NOMO-1 treated with DMSO at 0.1 percent for 48 hours (cell line): ENCODE measurements at regions not wholly inside any gene's neighbourhood (a gene's known extent, or its start where the extent isn't known, plus 50 kb on each side); places are given as distances from the start of the nearest gene placed in this dataset.

Source experiments
- DNase-seq: peaks from one replicate; lab custom pipeline; 2025; ENCODE audit not compliant: unreplicated experiment; lab: John Stamatoyannopoulos, UW

DNA sequence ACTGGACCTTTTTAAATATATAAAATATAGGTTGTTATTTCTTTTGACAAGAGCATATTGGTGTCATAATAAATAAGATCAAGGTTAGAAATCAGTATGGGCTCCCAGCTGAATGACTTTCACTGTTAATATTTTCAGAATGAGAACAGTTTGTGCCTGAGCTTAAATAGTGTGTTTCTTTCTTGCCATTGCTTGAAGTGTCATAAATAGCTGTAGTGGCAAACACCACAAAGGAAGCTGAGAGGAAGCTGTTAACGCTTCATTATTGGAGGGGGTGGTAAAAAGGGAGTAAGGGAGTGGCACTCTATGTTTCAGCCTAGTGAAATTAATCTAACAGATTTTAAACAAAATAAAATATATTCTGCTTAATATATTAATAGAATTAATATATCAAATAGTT is 1089.8 kb upstream of the NCAM2 start:
- no peak for DNase-seq

DNA sequence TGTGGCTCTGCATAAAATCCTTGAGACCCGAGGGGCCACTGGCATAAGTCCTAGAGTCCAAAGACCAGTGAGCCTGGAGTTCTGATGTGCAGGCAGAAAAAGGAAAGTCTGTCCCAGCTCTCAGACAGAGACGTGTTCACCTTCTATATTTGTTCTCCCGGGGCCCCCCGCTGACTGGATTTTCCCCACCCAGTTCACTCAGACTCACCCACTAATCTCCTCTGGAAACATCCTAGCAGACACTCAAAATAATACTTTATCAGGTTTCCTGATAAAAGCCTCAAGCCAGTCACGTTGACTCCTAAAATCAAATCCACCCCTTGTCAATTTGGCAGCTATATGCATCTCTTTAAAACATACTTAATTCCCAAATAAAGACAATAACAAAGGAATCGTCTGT is 1084.2 kb upstream of the NCAM2 start:
- DNase-seq: no peak

DNA sequence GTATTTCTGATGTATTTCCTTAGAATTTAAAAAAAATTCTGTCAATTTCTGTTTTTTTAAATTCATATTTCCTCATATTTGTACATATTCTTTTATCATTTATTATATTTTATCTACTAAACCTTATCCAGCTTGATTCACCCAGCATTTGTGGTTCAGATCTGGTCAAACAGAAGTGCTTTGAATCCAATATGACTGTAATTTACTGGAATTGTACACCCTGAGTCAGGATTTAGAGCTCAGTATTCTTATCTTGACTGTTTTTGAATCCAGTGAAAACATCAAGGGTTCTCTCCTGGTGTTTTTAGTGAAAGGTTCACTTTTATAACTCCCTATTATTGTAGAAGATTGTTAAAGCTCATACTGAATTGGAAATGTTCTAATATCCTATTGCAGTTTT is 1077.0 kb upstream of the NCAM2 start:
- no peak for DNase-seq

DNA sequence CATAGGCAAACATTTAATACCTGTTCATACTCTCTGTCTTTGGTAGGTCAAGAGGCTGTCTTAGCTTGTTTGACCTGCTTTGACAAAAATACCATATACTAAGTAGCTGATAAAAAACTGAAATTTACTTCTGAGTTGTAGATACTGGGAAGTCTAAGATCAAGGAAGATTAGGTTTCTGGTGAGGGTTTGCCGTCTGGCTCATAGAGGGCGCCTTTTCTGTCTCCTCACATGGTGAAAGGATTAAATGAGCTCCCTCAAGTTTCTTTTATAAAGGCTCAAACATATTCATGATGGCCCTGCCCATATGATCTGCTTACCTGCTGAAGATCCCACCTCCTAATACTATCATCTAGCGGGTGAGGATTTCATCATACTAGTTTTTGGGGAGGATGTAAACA is 1076.1 kb upstream of the NCAM2 start:
- DNase-seq: no peak

DNA sequence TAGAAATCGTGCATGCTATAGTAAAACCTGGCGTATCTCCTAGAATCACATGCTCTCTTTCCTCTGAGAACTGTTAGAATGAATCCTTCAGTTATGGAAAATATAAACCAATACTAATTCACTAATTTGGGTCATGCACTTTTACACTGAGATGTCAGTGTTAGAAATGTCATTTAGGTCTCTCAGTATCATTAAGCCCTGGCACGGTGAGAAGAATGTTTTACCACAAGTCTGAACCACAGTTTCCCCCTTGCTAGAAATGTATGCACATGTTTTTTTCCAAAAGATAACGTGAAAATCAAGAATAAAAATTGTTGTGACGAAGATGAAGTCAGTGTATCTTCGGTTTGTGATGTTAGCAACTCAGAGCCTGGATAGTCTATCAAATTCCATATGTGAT is 1062.7 kb upstream of the NCAM2 start:
- DNase-seq: no peak

DNA sequence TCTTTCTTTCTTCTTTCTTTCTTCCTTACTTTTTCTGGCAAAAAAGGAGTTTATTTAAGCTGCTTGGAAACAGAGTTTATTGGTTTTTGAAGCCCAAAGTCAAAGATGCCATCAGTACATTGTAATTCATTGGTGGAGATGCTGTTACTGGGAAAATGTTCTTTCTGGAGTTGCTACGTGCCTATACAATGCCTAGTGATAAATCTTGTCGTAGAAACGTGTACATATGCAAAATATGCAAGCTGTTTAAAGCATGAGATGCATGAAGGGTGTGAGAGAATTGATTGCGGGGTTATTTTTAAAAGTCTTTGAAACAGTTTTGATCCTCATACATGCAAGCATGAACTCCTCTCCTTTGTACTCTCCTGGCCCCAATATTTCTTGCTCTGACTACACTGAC is 1060.6 kb upstream of the NCAM2 start:
- DNase-seq: no peak

DNA sequence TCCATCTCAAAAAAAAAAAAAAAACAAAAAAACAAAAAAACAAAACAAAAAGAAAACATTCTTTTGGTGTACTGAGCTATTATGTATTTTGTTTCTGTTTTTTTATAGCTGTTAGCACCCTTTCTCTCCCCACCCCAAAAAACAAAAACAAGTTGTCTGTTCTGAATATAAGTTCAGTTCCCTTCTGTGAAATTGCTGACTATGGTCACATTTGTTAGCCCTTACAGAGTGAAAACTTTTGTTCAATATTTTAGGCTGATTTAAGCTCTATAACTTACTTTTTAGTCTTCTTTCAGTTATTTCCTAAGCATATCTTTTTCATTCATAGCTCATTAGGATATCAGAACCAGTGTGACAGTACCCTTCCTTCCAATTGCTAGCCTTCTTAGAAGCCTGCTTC is 1056.6 kb upstream of the NCAM2 start:
- DNase-seq: no peak

DNA sequence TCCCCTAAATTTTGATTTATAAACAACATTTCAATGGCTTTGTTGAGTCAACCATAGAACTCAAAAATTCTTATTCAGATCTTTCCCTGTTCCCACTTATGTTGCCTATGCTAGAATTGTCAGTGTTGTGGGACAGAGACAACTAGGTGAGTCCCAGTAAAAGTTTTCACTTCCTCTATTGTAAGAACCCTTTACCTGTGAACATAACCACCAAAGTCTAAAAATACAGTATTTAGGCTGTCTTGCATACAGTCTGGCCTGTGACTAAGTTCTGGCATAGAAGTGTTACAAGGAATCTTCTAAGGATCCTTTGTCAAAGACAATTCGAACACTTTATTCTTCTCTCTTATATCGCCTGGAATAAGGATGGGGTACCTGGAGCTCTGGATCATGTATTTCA is 1047.9 kb upstream of the NCAM2 start:
- no peak for DNase-seq

DNA sequence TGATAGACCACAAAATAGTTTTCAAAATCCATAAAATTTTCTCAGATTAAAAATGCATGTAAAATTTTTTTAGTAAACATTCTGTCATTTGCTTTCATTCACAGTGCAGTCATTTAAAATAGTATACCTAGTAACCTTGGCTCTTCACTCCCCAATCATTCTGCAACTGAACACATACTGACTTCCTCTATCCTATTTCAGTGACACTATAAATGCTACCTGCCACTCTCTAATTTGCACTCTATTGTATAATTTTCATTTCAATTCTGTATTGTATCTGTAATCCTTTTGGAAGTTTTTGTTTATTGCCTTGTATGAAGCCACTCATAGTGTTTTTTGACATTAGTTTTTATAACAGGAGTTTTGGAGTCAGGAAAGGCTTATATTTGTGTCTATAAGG is 1029.1 kb upstream of the NCAM2 start:
- DNase-seq: no peak

DNA sequence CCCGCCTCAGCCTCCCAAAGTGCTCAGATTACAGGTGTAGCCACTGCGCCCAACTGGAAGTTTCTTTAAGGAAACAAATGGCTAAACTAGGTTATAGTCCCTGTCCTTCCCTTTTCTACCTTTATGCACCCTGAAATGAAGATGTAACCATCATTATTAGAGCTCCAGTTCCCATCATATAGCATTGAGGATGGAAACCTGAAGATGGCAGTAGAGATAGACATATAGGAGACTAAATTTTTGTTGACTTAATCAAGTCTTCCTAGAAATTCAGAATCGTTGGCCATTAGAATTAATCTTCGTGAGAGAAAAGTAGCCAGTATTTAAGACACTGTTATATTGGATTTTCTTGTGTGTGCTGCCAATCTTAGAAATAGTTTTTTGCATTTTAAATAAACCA is 1016.3 kb upstream of the NCAM2 start:
- no peak for DNase-seq

DNA sequence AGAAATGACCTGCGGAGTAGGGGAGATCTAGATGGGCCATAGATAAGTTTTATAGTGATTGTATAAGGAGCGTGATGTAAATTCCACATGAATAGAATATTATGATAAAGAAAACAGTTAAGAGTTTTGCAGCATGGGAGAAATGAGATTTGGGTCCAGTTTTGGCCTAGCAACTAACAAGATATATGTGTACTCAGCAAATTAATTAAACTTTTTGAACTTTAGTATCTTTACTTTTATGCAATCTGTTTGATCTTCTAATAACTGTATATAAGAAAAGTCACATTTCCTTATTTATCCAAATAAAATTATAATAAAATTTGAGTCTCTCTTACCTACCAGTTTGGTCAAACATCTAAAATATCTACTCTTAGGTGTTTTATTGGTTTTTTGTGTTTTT is 1011.8 kb upstream of the NCAM2 start:
- DNase-seq: no peak

DNA sequence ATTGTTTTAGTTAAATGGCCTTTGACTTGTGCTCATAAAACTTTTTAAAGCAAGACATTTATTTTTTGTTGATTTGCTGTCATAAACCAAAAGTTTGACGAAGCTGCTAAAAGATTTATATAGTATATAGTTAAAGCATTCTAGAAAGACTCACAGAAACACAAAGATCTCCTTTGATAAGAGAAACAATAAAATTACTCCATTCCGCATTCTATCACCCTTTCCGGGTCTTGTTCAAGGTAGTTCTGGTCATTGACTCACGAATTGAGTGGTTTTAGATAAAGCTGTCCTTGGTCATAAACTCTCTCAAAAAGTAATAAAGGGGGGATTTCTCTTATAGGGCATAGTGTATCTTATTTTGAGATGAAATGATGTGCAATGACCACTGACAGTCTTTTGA is 1010.5 kb upstream of the NCAM2 start:
- DNase-seq: no peak

DNA sequence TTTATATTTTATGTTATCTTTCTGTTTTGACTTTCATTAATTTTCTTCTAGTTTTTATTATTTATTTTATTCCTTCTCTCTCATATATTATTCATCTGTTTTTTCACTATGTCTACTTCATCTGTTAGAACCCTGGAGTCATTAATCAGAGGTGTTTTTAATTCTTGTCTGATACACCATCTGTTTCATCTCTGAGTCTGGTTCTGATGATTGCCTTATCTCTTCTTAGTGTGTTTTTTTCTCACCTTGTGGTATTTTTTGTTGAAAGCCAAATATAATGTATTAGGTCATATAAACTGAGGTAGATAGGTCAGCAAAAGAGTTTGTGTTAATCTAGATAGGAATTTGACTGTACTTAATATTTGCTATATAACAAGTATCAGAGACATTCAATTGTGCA is 1005.7 kb upstream of the NCAM2 start:
- no peak for DNase-seq

DNA sequence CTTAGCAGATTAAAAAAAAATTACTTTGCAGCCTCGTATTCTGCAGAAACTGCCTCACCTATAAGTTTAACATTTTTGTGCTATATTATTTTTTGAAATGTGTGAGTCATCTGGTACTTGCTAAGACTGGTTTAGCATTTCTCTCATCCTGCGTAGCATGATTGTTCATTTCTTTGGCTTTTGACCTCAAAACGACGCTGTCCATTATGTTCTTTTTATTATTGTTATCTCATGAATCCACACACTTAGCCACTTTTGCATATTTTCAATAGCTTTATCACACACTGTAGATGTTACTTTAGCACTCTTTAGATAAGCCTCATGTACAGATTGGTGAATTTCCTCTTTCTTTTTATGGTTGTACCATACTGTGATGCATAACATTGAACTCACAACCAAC is 1004.9 kb upstream of the NCAM2 start:
- DNase-seq: no peak

DNA sequence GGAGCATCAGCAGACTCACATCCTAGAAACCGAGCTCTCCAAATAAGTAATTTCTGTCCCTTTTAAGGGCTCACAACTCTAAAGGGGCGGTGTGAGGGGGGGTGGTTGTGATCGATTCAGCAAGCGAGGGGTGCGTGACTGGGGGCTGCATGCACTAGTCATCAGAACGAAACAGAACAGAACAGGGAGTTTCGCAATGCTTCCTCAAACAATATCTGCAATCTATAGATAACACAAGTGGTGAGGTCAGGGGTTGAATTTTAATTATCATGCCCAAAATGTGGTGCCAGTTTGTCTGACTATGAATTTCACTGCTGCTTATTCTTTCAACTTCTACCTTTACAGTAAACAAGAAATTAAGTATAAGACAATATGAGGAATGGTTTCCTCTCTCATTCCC is 1003.0 kb upstream of the NCAM2 start:
- DNase-seq: no peak

DNA sequence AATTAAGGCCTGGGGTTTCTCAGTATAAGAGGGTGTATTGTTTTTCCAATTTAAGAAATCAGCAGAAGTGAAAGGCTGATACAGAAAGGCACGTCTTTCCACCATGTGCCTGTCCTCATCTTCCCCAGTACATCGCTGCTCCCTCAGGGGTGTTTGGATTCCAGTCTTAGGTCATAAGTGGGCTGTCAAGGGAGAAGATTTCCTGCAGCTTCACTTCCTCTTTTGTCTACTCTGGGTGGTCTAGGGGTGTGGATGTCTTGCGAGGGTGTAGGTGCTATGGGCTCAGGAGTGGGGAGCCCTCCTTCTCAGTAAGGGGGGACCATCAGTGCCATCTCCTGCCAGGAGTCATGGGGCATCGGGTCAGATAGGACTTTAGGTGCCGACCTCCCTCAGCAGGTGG is 999.8 kb upstream of the NCAM2 start:
- DNase-seq: no peak

DNA sequence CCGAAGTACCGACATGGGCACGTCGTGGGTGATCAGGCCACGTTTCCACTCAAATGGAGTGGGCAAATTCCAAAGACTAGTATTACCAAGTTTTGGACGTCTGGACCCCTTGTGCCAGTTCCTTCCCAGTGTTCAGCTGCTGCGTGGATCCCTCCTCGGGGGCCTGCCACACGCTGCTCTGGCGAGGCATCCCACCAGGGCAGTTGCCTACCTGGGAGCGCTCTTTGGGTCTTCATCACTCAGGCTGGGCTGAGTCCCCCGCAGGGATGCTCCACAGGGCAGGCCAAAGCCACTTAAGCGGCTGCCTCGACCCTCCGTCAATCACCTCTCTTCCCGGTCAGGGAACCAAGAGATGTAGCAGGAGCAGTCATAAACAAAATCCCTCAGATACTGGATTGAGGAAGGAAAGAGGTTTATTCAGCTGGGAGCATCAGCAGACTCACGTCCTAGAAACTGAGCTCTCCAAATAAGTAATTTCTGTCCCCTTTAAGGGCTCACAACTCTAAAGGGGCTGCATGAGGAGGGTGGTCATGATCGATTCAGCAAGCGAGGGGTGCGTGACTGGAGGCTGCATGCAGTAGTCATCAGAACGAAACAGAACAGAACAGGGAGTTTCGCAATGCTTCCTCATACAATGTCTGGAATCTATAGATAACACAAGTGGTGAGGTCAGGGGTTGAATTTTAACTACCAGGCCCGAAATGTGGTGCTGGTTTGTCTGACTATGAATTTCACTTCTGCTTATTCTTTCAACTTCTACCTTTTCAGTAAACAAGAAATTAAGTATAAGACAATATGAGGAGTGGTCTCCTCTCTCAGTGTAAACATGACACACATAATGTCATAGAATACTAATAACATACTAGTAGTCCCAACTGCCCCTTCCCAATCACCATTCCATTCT is 998.6 kb upstream of the NCAM2 start:
- DNase-seq: peak; percentile 89

DNA sequence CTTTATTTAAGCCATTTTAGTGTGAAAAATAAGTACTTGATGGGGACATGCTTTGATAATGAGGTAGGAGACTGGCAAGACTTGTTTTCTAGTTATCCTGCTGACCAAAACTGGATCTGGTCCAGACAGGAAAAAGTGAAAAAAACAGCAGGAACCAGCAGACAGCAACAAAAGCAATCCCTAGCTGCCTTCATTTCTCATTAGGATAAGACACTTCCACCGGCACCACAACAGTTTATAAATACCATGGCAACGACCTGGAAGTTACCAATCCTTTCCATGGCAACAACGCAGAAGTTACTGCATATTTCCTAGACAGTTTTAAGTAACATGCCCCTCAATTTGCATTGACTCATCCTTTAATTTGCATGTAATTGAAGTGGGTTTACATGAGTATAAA is 993.8 kb upstream of the NCAM2 start:
- DNase-seq: no peak

DNA sequence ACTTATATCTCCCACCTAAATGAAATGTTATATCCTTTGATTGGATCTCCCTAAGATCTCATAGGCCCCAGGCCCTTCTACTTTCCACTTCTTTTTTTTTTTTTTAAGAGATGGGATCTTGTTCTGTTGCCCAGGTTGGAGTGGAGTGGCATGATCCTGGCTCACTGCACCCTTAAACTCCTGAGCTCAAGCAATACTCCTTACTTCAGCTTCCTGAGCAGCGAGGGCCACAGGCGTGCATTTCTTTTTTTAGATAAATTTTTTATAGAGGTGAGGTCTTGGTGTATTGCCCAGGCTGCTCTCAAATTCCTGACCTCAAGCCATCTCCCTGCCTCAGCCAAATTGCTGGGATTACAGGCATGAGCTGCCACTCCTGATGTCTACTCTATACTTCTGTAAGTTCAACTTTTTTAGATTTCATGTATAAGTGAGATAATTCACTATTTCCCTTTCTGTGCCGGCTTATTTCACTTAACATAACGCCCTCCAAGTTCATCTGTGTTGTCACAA is 987.5 kb upstream of the NCAM2 start:
- DNase-seq: no peak

DNA sequence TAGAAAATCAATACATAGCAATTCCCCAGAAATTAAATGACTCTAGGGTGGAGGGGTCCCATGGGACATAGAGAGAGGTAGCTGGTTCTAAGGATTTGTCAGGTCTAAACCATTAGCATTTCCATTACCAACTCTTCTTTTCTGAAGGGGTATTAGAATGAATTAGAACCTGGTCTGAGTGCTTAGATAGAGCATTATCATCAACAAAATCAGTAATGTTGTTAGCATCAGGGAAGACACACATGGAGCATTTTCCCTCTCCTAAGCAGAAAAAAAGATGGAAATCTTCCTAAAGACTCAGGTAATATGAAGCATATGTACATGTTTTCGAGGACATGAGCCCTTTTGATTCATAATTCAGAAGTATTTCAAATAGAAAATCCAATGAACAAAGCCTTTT is 984.4 kb upstream of the NCAM2 start:
- DNase-seq: no peak

DNA sequence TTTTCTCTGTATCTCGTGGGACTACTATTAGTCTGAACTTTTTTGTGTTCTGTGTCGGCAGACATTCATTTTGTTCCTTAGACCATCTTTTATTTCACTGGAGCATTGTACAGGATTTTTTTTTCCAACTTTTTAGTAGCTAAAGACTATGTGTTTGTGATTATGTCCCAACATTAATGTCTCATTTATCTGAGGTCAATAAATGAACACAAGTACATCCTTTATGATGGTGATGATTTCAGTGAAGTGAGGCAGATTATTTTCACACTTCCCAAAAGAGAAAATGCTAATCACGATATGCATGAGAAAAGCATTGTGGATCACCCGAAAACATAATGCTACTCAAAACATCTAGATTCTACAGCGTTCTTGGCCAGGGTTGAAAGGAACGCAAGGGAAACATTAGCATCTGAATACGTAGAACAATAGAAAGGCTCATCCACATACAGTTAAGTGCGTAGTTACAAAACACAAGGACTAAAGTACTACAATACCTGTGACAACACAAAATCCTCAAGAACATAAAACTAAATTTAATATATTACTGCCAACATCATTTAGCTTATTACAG is 981.7 kb upstream of the NCAM2 start:
- DNase-seq: no peak

DNA sequence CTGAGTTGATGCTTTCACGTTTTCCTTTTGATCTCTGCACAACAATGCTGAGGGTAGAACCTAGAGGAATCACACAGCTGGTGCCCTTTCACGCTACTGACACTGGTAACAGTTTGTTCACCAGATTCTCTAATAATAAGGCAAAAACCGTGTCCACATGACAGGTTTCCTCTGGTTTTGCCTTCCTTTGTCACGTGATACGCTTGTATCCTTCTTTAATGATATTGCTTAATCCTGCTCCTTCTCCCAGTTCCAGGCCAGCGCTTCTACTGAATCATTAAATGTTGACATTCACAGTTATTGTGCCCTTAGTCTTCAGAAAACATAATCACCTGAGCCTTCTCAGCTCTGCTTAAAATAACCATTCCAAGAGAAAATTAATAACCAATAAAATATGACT is 978.2 kb upstream of the NCAM2 start:
- DNase-seq: no peak

DNA sequence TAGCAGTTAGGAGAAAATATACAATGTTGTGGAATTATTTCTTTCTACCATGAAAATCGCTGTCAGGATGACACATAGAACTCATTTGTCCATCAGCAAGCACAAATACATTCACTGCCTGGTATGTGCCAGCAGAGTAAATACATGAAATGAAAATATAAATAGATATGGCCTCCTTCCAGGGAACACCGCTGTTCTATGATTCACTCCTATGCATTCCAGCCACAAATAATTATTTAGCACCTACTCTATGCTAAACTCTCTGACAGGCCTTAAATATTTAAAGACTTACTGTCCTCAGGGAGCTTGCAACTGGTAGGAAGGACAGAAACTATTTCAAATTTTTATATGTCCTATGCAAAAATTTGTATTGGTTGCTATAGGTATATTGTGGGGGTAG is 975.0 kb upstream of the NCAM2 start:
- DNase-seq: no peak
